NOMO-1 (cell line): ENCODE measurements at regions not wholly inside any gene's neighbourhood (a gene's known extent, or its start where the extent isn't known, plus 50 kb on each side); places are given as distances from the start of the nearest gene placed in this dataset.
"Not testable (repeated sequence)": the region's sequence is repeated elsewhere in the genome, so short reads cannot be mapped to it uniquely, and the experiment has no call there.

Source experiments
- DNase-seq, 2 experiments: peaks; one replicate each; lab custom pipeline; 2025; ENCODE audit not compliant: unreplicated experiment in 2 of 2; lab: John Stamatoyannopoulos, UW

- DNase-seq, result peak in 1 of 2 experiments; percentile 39
These were observed 59.7 kb downstream of the RNU2-63P start for GRCh38 chr2:87956613-87957012.

GRCh38 chr2:87949008-87949407 lies 67.3 kb downstream of the RNU2-63P start:
- DNase-seq, result not testable (repeated sequence)

- DNase-seq, result not testable (repeated sequence)
These were observed 69.5 kb downstream of the RNU2-63P start for GRCh38 chr2:87946644-87947370.

- not testable (repeated sequence) for DNase-seq
These were observed 77.0 kb downstream of the RNU2-63P start for GRCh38 chr2:87939299-87939698.

GRCh38 chr2:87919023-87919665 lies 93.5 kb upstream of the RGPD2 start:
- DNase-seq, result not testable (repeated sequence)

- DNase-seq, result not testable (repeated sequence)
These were observed 91.6 kb upstream of the RGPD2 start for GRCh38 chr2:87917194-87917593.

GRCh38 chr2:87910848-87911247 lies 85.3 kb upstream of the RGPD2 start:
- not testable (repeated sequence) for DNase-seq

- not testable (repeated sequence) for DNase-seq
These were observed 83.4 kb upstream of the RGPD2 start for GRCh38 chr2:87909042-87909441.

- DNase-seq, result not testable (repeated sequence)
These were observed 82.0 kb upstream of the RGPD2 start for GRCh38 chr2:87907556-87908099.

GRCh38 chr2:87903242-87904114 lies 77.9 kb upstream of the RGPD2 start:
- DNase-seq, result not testable (repeated sequence)

GRCh38 chr2:87883659-87884058 lies 58.1 kb upstream of the RGPD2 start:
- not testable (repeated sequence) for DNase-seq
